Cerebellar cortex (tissue), 1 donor: ENCODE measurements at regions not wholly inside any gene's neighbourhood (a gene's known extent, or its start where the extent isn't known, plus 50 kb on each side); places are given as distances from the start of the nearest gene placed in this dataset.
"Not testable (repeated sequence)": the region's sequence is repeated elsewhere in the genome, so short reads cannot be mapped to it uniquely, and the experiment has no call there.

Experiments used
- DNase-seq: peaks from one replicate; pipeline ENCODE4 v3.0.0-alpha.2; 2015; ENCODE audit warnings: low spot score

DNA sequence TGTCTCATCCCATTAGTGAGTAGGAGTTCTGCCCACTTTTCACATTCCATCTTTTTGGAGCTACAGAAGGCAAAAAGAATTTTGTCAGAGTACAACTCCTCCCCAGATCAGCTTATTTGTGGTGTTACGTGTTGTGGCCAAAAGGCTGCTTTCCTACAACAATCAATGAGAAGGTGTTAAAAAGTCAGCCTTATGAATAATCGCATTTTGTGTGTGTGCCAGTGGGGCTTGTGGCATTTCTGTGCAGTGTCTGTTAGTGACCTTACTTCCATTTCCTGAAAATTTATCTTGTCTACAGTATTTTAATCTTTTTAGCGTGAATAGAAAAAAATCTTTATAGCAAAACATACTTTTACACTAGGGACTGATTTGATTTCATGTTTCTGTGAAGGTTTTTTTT, 458.3 kb upstream of the LCORL start:
- DNase-seq: no peak

GRCh38 chr4:18463987-18464559, 442.5 kb upstream of the LCORL start:
- no peak for DNase-seq

GRCh38 chr4:18458465-18458864, 436.9 kb upstream of the LCORL start:
- no peak for DNase-seq

GRCh38 chr4:18454349-18454748, 432.8 kb upstream of the LCORL start:
- no peak for DNase-seq

GRCh38 chr4:18445110-18445509, 423.6 kb upstream of the LCORL start:
- DNase-seq: no peak

GRCh38 chr4:18444206-18444605, 422.7 kb upstream of the LCORL start:
- DNase-seq: no peak

DNA sequence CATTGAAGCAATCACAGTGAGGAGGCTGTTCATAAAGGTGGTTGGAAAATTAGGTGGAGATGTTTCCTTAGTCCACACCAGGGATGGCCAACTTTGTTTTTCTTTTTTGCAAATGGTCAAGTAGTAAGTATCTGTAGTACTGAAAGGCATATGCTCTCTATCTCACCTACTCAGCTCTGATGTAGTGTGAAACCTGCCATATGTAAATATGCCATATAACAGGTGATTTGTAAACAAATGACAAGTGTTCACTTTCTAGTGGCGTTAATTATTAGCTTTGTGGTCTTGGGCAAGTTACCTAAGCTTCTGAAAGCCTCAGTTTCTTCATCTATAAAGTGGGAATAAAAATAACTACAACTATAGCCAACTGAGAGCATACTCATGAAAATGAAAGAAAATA, 421.4 kb upstream of the LCORL start:
- DNase-seq: no peak

DNA sequence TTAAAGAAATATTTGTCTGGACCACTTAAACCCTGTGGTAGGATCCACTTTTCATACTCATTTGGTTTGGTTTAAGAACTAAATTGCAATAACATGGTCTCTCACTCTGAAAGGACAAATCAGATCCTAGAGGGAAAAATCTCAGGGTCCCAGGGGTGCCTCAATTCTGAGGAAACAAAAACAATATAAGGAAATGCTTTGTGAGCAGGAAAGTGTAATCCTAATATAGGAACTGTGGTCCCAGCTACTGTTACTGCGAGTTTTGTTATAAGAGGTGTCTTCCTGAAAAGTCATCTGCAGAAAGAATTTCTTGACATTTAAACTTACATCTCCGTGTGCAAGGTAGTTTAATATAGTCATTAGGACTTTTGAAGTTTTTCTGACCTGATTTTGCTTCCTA, 420.1 kb upstream of the LCORL start:
- DNase-seq: no peak

DNA sequence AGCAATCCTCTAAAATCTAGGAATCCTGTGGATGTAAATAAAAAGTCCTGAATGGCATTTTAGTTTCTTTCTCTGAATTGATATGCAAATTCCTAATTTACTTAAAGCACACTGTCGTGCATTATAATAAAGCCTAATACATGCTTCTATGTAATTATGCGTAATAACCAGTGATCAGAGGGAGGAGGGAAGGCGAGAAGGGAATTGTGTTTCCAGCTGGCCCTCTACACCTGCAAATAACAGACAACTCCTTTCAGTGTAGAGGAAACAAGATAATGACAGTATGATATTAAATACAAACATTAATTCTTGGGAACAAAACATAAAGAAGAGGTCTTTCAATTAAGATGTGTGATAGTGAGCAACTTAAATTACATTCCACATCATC, 419.6 kb upstream of the LCORL start:
- DNase-seq: no peak

- DNase-seq: no peak
Observed at GRCh38 chr4:18440527-18441202, 419.1 kb upstream of the LCORL start.

DNA sequence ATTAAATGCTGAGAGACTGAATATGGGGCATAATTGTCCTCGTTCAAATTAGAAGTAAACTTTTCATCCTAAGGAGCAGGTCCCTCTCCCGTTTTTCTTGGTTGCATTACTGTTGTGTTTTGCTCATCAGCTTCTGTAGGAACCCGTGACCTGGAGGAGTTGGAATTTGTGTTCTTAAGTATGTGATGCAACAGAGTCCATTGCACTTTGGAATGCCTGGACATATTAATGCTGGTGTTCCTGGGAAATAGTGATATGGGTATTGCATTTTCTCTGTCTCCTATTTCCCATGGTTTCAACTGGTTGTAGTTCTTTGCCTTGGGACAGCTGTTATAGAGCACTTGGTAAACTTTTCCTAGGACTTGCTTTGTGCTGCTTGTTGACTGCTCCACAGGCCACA, 417.8 kb upstream of the LCORL start:
- DNase-seq: no peak

DNA sequence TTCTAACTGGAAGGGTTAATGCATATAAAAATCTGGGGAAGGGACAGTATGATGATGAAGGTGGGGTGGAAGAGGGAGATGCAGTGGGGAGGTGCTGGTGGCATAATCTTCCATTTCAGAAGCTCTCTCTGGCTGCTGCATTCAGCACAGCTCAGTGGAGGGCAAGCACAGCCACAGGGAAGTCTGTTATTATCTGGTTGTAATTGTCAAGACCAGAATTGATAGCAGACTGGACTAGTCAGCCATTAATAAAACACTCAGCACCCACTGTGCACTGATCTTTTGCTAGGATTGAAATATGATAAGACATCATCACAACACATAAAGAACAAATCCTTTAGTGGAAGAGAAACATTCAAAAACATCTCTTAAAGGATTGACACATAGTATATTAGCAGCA, 414.2 kb upstream of the LCORL start:
- no peak for DNase-seq

DNA sequence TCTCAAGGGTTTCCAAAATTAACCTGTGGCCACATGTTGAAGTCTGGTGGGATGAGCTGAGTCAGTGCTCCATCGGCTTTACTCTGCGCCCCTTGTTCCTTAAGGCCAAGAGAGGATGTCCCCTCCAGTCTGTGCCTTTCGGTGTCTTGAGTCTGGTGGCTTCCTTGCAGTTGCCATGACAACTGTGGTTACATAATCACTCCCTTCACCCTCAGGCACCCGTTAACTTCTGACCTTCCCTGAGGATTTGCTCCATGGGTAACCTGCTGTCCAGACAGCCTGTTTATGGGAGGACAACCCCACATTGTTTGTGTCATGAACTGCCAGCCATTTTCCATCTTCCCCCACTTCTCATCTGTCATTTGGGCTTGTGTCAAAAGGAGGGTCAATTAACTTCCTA, 401.1 kb upstream of the LCORL start:
- DNase-seq: no peak

DNA sequence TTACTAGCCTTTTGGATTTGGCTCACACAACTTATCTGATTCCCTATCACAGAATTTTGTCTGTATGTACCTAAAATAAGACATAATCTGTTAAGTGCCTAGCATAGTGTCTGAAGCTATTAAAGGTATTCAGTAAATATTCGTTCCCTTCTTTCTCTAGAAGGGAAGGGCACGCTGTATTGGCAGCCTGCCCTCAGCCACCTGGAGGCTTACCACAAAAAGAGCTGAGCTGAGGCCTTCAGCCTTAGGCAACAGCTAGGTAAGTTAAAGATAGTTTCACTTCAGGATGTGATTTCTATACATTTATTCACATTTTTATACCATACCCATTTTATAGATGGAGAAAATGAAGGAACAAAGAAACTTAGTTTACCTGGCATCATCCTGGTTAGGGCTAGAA, 400.0 kb upstream of the LCORL start:
- no peak for DNase-seq

GRCh38 chr4:18419780-18420179, 398.2 kb upstream of the LCORL start:
- DNase-seq: no peak

DNA sequence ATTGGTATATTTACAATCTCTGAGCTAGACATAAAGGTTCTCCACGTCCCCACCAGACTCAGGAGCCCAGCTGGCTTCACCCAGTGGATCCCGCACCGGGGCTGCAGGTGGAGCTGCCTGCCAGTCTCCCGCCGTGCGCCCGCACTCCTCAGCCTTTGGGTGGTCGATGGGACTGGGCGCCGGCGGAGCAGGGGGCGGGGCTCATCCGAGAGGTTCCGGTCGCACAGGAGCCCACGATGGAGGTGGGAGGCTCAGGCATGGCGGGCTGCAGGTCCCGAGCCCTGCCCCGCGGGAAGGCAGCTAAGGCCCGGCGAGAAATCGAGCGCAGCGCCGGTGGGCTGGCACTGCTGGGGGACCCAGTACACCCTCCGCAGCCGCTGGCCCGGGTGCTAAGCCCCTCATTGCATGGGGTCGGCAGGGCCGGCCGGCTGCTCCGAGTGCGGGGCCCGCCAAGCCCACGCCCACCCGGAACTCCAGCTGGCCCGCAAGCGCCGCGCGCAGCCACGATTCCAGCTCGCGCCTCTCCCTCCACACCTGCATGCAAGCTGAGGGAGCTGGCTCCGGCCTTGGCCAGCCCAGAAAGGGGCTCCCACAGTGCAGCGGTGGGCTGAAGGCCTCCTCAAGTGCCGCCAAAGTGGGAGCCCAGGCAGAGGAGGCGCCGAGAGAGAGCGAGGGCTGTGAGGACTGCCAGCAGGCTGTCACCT, 396.8 kb upstream of the LCORL start:
- DNase-seq: not testable (repeated sequence)

- not testable (repeated sequence) for DNase-seq
Observed at GRCh38 chr4:18417651-18418050, 396.1 kb upstream of the LCORL start.

DNA sequence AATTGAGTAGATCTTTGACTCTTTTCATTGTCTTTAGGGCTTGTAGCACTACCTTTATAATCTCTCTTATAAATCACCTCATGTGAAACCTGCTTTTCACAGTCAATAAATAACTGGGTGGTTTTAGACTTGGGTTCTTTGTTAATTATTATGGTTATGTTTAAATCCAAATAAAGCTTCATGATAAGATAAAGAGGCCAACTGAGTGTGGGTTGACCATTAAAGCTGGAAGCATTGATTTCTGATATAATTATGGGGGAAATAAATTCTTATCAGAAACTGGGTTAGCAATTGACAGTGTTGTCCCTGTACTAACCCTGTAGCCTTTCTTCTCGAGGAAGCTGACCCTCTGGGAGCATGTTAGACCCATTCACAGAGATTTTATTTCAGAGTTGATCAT, 384.7 kb upstream of the LCORL start:
- DNase-seq: no peak

- DNase-seq: no peak
Observed at GRCh38 chr4:18405054-18405453, 383.5 kb upstream of the LCORL start.

- DNase-seq: no peak
Observed at GRCh38 chr4:18404642-18405041, 383.1 kb upstream of the LCORL start.

DNA sequence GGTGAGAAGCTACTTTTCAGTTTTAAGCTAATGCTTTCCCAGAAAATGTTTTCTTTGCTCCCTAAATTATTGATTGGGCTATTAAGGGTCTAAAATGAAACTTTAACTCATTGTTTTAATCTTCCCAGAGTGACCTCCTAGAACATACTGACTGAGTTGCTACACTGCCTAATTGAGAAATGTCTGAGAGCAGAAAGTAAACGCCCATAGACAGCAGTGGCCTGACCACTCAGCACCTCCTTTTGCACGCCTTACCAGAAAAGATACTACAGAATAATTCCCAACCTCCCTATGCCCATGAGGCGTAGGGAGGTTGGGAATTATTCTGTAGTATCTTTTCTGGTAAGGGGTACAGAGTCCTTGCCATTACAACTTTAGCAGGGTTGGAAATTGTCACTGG, 381.8 kb upstream of the LCORL start:
- DNase-seq: no peak

- DNase-seq: no peak
Observed at GRCh38 chr4:18401868-18402267, 380.3 kb upstream of the LCORL start.

GRCh38 chr4:18401425-18401824, 379.9 kb upstream of the LCORL start:
- DNase-seq: no peak

DNA sequence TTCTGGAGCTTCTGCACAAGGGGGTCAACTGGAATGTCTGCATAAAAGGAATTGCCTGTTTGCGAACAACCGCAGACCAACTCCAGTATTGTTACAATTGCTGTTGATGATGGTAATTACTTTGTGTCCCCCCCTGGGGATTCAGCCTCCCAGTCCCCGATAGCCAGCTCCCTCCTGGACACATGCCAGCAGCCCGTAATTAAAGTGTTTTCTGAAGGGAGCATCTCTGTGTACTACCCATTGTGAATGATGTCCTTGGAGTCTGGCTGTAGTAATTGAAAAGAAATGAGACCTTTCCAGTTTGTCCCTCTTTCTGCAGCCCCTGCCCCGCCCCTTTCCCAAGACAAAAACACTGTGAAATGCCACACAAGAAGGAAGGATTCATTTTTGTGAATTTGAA, 377.1 kb upstream of the LCORL start:
- no peak for DNase-seq
